ENCODE measurements at regions not wholly inside any gene's neighbourhood (a gene's known extent, or its start where the extent isn't known, plus 50 kb on each side); places are given as distances from the start of the nearest gene placed in this dataset.

GRCh38 chrX:95950679-95951078 lies 734.0 kb upstream of the DIAPH2 start:
- H3K79me1 ChIP-seq (ENCODE audit: low read depth, low read length) = no peaks in the 10 kb centered on the region
- H3K4me3 ChIP-seq (ENCODE audit: extremely low read depth in 1 of 4, insufficient read depth in 2 of 4, low read depth in 3 of 4, low read length in 4 of 4) = no peak overlapping the region
- H4K8ac ChIP-seq (ENCODE audit: extremely low read depth, insufficient read depth, low read length) = no peak overlapping the region
- POLR2A ChIA-PET (ENCODE audit: partially characterized antibody) = no interaction called here
- no peak for FAIRE-seq
- H3K27ac ChIP-seq (ENCODE audit: low read depth, low read length) = no peak overlapping the region
- no peak overlapping the region for H2BK15ac ChIP-seq (ENCODE audit: low read length)
- H3K9ac ChIP-seq (replicated peaks in 1 of 4; ENCODE audit: extremely low read depth in 1 of 4, low read depth in 3 of 4, low read length in 3 of 4) = no peak overlapping the region
- H3K23ac ChIP-seq (ENCODE audit: insufficient read length) = no peak overlapping the region
- no peaks in the 10 kb centered on the region for H3K27me3 ChIP-seq (replicated peaks in 1 of 4; ENCODE audit: control insufficient read depth in 3 of 4, extremely low read depth in 1 of 4, insufficient read depth in 3 of 4, low read length in 3 of 4)
- H2BK12ac ChIP-seq (ENCODE audit: low read depth, low read length) = no peak overlapping the region
- WGBS, 2 experiments (ENCODE audit: extremely low coverage in 1 of 2, insufficient coverage in 1 of 2, insufficient read length in 1 of 2, insufficient replicate concordance in 2 of 2, low coverage in 1 of 2, low lambda C conversion rate in 2 of 2, missing lambda C conversion rate in 1 of 2) = 82% methylated on average over 1 of the region's 1 CpG; no CpG with 5 or more reads in 1 of the 2 experiments
- DNase-seq (ENCODE audit: low read depth in 1 of 2, low spot score in 2 of 2) = no peak
- H2AK5ac ChIP-seq (ENCODE audit: low read depth, low read length) = no peak overlapping the region
- CTCF ChIA-PET (ENCODE audit: partially characterized antibody) = no interaction called here
- H2AFZ ChIP-seq (ENCODE audit: low read length) = no peak overlapping the region
- no peaks in the 10 kb centered on the region for H3K23me2 ChIP-seq (ENCODE audit: low read depth, low read length)
- no peak overlapping the region for H3K18ac ChIP-seq (ENCODE audit: extremely low read depth, low read length)
- no peaks in the 10 kb centered on the region for H3K9me3 ChIP-seq (ENCODE audit: insufficient read depth in 2 of 2, low read depth in 1 of 2, low read length in 1 of 2)
- no peak overlapping the region for H4K91ac ChIP-seq (replicated peaks; ENCODE audit: insufficient read length, low read length)
- no peak overlapping the region for H3K56ac ChIP-seq (replicated peaks; ENCODE audit: insufficient read length, low read depth, low read length)
- H2BK120ac ChIP-seq (replicated peaks; ENCODE audit: low read depth, low read length) = no peak overlapping the region
- no peak overlapping the region for H3K4ac ChIP-seq (replicated peaks; ENCODE audit: insufficient read length, low read depth, low read length)
- H3K14ac ChIP-seq (ENCODE audit: insufficient read length) = no peak overlapping the region
- H4K5ac ChIP-seq (ENCODE audit: insufficient read length, low read depth, low read length) = no peak overlapping the region
- H3K36me3 ChIP-seq (ENCODE audit: control insufficient read depth in 2 of 4, insufficient read depth in 4 of 4, low read length in 3 of 4) = no peaks in the 10 kb centered on the region
- TF ChIP-seq KDM5A (IDR thresholded peaks at IDR 0.05; ENCODE audit: low read length) (no peak), BCL11A (IDR thresholded peaks at IDR 0.05; ENCODE audit: low read depth in 2 of 2, low read length in 2 of 2) (no peak), RAD21 (IDR thresholded peaks at IDR 0.05 in 1 of 2, conservative IDR thresholded peaks at IDR 0.05 in 1 of 2; ENCODE audit: low read depth in 2 of 2, low read length in 2 of 2) (no peak), FOSL1 (IDR thresholded peaks at IDR 0.05; ENCODE audit: insufficient read depth, low read depth, low read length) (no peak), RNF2 (IDR thresholded peaks at IDR 0.05; ENCODE audit: borderline replicate concordance, low read depth, low read length, missing control alignments, poor library complexity, severe bottlenecking) (no peak), CTBP2 (IDR thresholded peaks at IDR 0.05; ENCODE audit: borderline replicate concordance, insufficient read depth, insufficient read length, low read length) (no peak), JUN (IDR thresholded peaks at IDR 0.05; ENCODE audit: low read depth, low read length) (no peak), ATF3 (IDR thresholded peaks at IDR 0.05; ENCODE audit: insufficient read depth, low read depth, low read length) (no peak)
- H2BK5ac ChIP-seq (ENCODE audit: low read depth, low read length) = no peak overlapping the region
- H3K79me2 ChIP-seq (ENCODE audit: control insufficient read depth in 1 of 2, insufficient read depth in 2 of 2, low read length in 2 of 2) = no peaks in the 10 kb centered on the region
- no peaks in the 10 kb centered on the region for H3K4me1 ChIP-seq (replicated peaks in 1 of 4; ENCODE audit: control insufficient read depth in 3 of 4, insufficient read depth in 4 of 4, low read length in 3 of 4)
- no peak overlapping the region for H3K4me2 ChIP-seq (ENCODE audit: insufficient read depth in 1 of 2, low read depth in 2 of 2, low read length in 2 of 2)
- no peaks in the 10 kb centered on the region for H4K20me1 ChIP-seq (replicated peaks in 1 of 2; ENCODE audit: control insufficient read depth in 1 of 2, insufficient read depth in 2 of 2, low read length in 2 of 2)
- H2BK20ac ChIP-seq (ENCODE audit: low read length) = no peak overlapping the region

All from H1 (cell line).